ENCODE measurements at regions not wholly inside any gene's neighbourhood (a gene's known extent, or its start where the extent isn't known, plus 50 kb on each side); places are given as distances from the start of the nearest gene placed in this dataset.

- DNase-seq (ENCODE audit: low read depth): no peak
- no peak for TF ChIP-seq CTCF (IDR thresholded peaks at IDR 0.05; ENCODE audit: control insufficient read depth, extremely low read depth, insufficient read depth)
- no peak overlapping the region for H3K4me3 ChIP-seq (ENCODE audit: low read depth, low read length)
These were observed 72.5 kb upstream of the ACAN start for GRCh38 chr15:88730751-88731150.

GRCh38 chr15:88735212-88735611, 68.0 kb upstream of the ACAN start:
- TF ChIP-seq CTCF (IDR thresholded peaks at IDR 0.05; ENCODE audit: control insufficient read depth, extremely low read depth, insufficient read depth): no peak
- DNase-seq (ENCODE audit: low read depth): no peak
- no peak overlapping the region for H3K4me3 ChIP-seq (ENCODE audit: low read depth, low read length)

- no peak overlapping the region for H3K4me3 ChIP-seq (ENCODE audit: low read depth, low read length)
- no peak for TF ChIP-seq CTCF (IDR thresholded peaks at IDR 0.05; ENCODE audit: control insufficient read depth, extremely low read depth, insufficient read depth)
- DNase-seq (ENCODE audit: low read depth): no peak
These were observed 67.0 kb upstream of the ACAN start for GRCh38 chr15:88736204-88736603.

- TF ChIP-seq CTCF (IDR thresholded peaks at IDR 0.05; ENCODE audit: control insufficient read depth, extremely low read depth, insufficient read depth): no peak
- H3K4me3 ChIP-seq (ENCODE audit: low read depth, low read length): no peak overlapping the region
- no peak for DNase-seq (ENCODE audit: low read depth)
These were observed 64.4 kb upstream of the ACAN start for GRCh38 chr15:88738796-88739195.

GRCh38 chr15:88739541-88739940, 63.7 kb upstream of the ACAN start:
- H3K4me3 ChIP-seq (ENCODE audit: low read depth, low read length): no peak overlapping the region
- no peak for DNase-seq (ENCODE audit: low read depth)
- TF ChIP-seq CTCF (IDR thresholded peaks at IDR 0.05; ENCODE audit: control insufficient read depth, extremely low read depth, insufficient read depth): no peak

- no peak for TF ChIP-seq CTCF (IDR thresholded peaks at IDR 0.05; ENCODE audit: control insufficient read depth, extremely low read depth, insufficient read depth)
- no peak overlapping the region for H3K4me3 ChIP-seq (ENCODE audit: low read depth, low read length)
- DNase-seq (ENCODE audit: low read depth): no peak
These were observed 62.9 kb upstream of the ACAN start for GRCh38 chr15:88740356-88740755.

- DNase-seq (ENCODE audit: low read depth): no peak
- no peak overlapping the region for H3K4me3 ChIP-seq (ENCODE audit: low read depth, low read length)
- TF ChIP-seq CTCF (IDR thresholded peaks at IDR 0.05; ENCODE audit: control insufficient read depth, extremely low read depth, insufficient read depth): no peak
These were observed 62.2 kb upstream of the ACAN start for GRCh38 chr15:88741046-88741445.
